ENCODE measurements at regions not wholly inside any gene's neighbourhood (a gene's known extent, or its start where the extent isn't known, plus 50 kb on each side); places are given as distances from the start of the nearest gene placed in this dataset.

DNA sequence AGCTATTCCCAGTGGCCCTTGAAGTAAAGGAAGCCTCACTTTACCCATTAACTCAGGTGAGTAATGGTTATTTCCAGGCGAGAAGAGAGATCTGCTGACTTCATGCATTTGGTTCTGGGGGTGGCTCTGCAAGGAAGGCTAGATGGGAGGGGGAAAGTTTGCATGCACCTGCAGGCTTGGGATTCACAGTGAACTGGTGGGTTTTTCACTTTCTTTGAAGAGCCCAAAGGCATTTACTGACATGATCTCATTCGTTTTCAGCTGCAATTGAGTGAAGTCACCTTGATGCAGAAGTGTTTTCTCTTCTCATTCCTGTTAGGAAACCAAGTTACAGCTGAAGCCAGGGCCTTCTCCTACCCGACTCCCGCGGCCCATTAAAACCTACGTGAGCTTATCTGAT, 131.0 kb upstream of the N4BP1 start:
- TF ChIP-seq, protein P1, sequence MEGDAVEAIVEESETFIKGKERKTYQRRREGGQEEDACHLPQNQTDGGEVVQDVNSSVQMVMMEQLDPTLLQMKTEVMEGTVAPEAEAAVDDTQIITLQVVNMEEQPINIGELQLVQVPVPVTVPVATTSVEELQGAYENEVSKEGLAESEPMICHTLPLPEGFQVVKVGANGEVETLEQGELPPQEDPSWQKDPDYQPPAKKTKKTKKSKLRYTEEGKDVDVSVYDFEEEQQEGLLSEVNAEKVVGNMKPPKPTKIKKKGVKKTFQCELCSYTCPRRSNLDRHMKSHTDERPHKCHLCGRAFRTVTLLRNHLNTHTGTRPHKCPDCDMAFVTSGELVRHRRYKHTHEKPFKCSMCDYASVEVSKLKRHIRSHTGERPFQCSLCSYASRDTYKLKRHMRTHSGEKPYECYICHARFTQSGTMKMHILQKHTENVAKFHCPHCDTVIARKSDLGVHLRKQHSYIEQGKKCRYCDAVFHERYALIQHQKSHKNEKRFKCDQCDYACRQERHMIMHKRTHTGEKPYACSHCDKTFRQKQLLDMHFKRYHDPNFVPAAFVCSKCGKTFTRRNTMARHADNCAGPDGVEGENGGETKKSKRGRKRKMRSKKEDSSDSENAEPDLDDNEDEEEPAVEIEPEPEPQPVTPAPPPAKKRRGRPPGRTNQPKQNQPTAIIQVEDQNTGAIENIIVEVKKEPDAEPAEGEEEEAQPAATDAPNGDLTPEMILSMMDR (IDR thresholded peaks at IDR 0.05), result no peak
- no peak for TF ChIP-seq POLR2A (IDR thresholded peaks at IDR 0.05)
